ENCODE measurements at regions not wholly inside any gene's neighbourhood (a gene's known extent, or its start where the extent isn't known, plus 50 kb on each side); places are given as distances from the start of the nearest gene placed in this dataset.

- no peak for TF ChIP-seq EZH2 (IDR thresholded peaks at IDR 0.05; ENCODE audit: low read depth, unreplicated experiment)
- TF ChIP-seq REST (IDR thresholded peaks at IDR 0.05; ENCODE audit: unreplicated experiment) = no peak
- no peak for TF ChIP-seq CTCF (conservative IDR thresholded peaks at IDR 0.05; ENCODE audit: low read depth in 2 of 2)
- no peak for TF ChIP-seq EZH2phosphoT487 (IDR thresholded peaks at IDR 0.05; ENCODE audit: unreplicated experiment)
- no peak for TF ChIP-seq POLR2AphosphoS5 (IDR thresholded peaks at IDR 0.05; ENCODE audit: low read depth)
- TF ChIP-seq NANOG (IDR thresholded peaks at IDR 0.05; ENCODE audit: borderline replicate concordance) = no peak
- no peak for TF ChIP-seq ZNF331 (CRISPR knock-in tag; IDR thresholded peaks at IDR 0.05; ENCODE audit: low read depth)
- TF ChIP-seq CREB1 (CRISPR knock-in tag; IDR thresholded peaks at IDR 0.05; ENCODE audit: low read depth) = no peak
- no peak for TF ChIP-seq ETS1 (IDR thresholded peaks at IDR 0.05)
- no peak for TF ChIP-seq ZNF114 (CRISPR knock-in tag; IDR thresholded peaks at IDR 0.05)
- no peak for TF ChIP-seq JUNB (IDR thresholded peaks at IDR 0.05; ENCODE audit: unreplicated experiment)
Measured at GRCh38 chr2:146844226-146844990, 1000.4 kb upstream of the ACVR2A start.

Measured in GM23338 (cell line).